HEK293 (cell line): ENCODE measurements at regions not wholly inside any gene's neighbourhood (a gene's known extent, or its start where the extent isn't known, plus 50 kb on each side); places are given as distances from the start of the nearest gene placed in this dataset.
A peak's percentile ranks its signal among the peaks of the same experiment; 100 is the strongest.

Experiments used
- CTCF ChIA-PET: fragments of 350-600 bp; formaldehyde crosslinking; extraction: SDS; loops from one replicate; lab custom pipeline; 2021; ENCODE audit warnings: antibody characterized with exemption; lab: Yijun Ruan, JAX
- POLR2A ChIA-PET: fragments of 300-600 bp; formaldehyde crosslinking; extraction: SDS; loops from one replicate; lab custom pipeline; 2020; ENCODE audit warnings: antibody characterized with exemption, inconsistent platforms; lab: Yijun Ruan, JAX
- H3K27ac ChIP-seq: fragments of 200-500 bp; sonication (Bioruptor generic); 2 replicates; pipeline ENCODE4 v1.5.1; 2014; ENCODE audit warnings: low read depth, low read length, control low read depth, inconsistent platforms; ENCODE audit errors: extremely low read depth
- H3K36me3 ChIP-seq, 2 experiments: fragments of 200-500 bp in 1 of 2; sonication (Bioruptor generic) in 1 of 2; 1 replicate in 1 of 2; 2 replicates in 1 of 2; pipeline ENCODE4 v1.5.1; 2014 to 2017; ENCODE audit warnings: inconsistent platforms in 2 of 2, low read length in 2 of 2; ENCODE audit not compliant: control insufficient read depth in 2 of 2, insufficient read depth in 1 of 2
- H3K4me1 ChIP-seq: fragments of 200-500 bp; sonication (Bioruptor generic); 2 replicates; pipeline ENCODE4 v1.5.1; 2014; ENCODE audit warnings: mild to moderate bottlenecking, low read length, inconsistent platforms; ENCODE audit not compliant: control insufficient read depth, insufficient read depth
- H3K4me3 ChIP-seq: 2 replicates; pipeline ENCODE4 v1.5.1; 2011; ENCODE audit warnings: low read depth, mild to moderate bottlenecking, control low read depth, low read length, moderate library complexity
- H3K9me3 ChIP-seq: fragments of 200-500 bp; sonication (Bioruptor generic); 2 replicates; pipeline ENCODE4 v1.5.1; 2014; ENCODE audit warnings: low read depth, low read length, inconsistent platforms; ENCODE audit not compliant: control insufficient read depth, insufficient read depth
- BCL11B ChIP-seq: fragments of 450-650 bp; formaldehyde crosslinking; IDR thresholded peaks from 2 replicates; pipeline ENCODE4 v1.5.1; 2016; ENCODE audit warnings: low read depth, missing biosample characterization, missing genetic modification characterization
- GLIS1 ChIP-seq: fragments of 450-650 bp; formaldehyde crosslinking; IDR thresholded peaks from 2 replicates; pipeline ENCODE4 v1.5.1; 2016; ENCODE audit warnings: missing biosample characterization, missing genetic modification characterization
- KLF1 ChIP-seq: fragments of 450-650 bp; formaldehyde crosslinking; IDR thresholded peaks from 2 replicates; pipeline ENCODE4 v1.5.1; 2016; ENCODE audit warnings: missing biosample characterization, missing genetic modification characterization
- SCRT2 ChIP-seq: fragments of 450-650 bp; formaldehyde crosslinking; IDR thresholded peaks from 2 replicates; pipeline ENCODE4 v1.5.1; 2016; ENCODE audit warnings: missing biosample characterization, missing genetic modification characterization
- SP2 ChIP-seq: fragments of 450-650 bp; formaldehyde crosslinking; IDR thresholded peaks from 2 replicates; pipeline ENCODE4 v1.5.1; 2016; ENCODE audit warnings: missing biosample characterization, missing genetic modification characterization
- YY1 ChIP-seq: fragments of 450-650 bp; formaldehyde crosslinking; IDR thresholded peaks from 2 replicates; pipeline ENCODE4 v1.5.1; 2018; ENCODE audit warnings: missing biosample characterization, missing genetic modification characterization
- ZNF155 ChIP-seq: fragments of 450-650 bp; formaldehyde crosslinking; IDR thresholded peaks from 2 replicates; pipeline ENCODE4 v1.5.1; 2016; ENCODE audit warnings: missing biosample characterization, missing genetic modification characterization
- ZNF274 ChIP-seq, 2 experiments: fragments of 200-500 bp in 1 of 2; fragments of 450-650 bp in 1 of 2; sonication (Bioruptor generic) in 1 of 2; formaldehyde crosslinking in 1 of 2; IDR thresholded peaks; 2 replicates each; pipeline versions ENCODE4 v1.5.1 to v1.6.1; 2014 to 2016; ENCODE audit warnings: borderline replicate concordance in 1 of 2, inconsistent platforms in 1 of 2, low read length in 1 of 2, missing biosample characterization in 1 of 2, missing genetic modification characterization in 1 of 2
- ZNF341 ChIP-seq: fragments of 450-650 bp; formaldehyde crosslinking; IDR thresholded peaks from 2 replicates; pipeline ENCODE4; 2016; ENCODE audit warnings: low read depth, missing biosample characterization, missing genetic modification characterization
- ZNF350 ChIP-seq: fragments of 450-650 bp; formaldehyde crosslinking; IDR thresholded peaks from 2 replicates; pipeline ENCODE4 v1.5.0; 2017; ENCODE audit warnings: missing biosample characterization, mild to moderate bottlenecking, missing genetic modification characterization
- ZNF561 ChIP-seq: fragments of 450-650 bp; IDR thresholded peaks from 2 replicates; pipeline ENCODE4 v1.5.1; 2018; ENCODE audit warnings: missing biosample characterization, missing genetic modification characterization, borderline replicate concordance
- ZNF571 ChIP-seq: fragments of 450-650 bp; formaldehyde crosslinking; IDR thresholded peaks from 2 replicates; pipeline ENCODE4 v1.5.0; 2017; ENCODE audit warnings: missing biosample characterization, missing genetic modification characterization
- ZNF654 ChIP-seq: fragments of 450-650 bp; formaldehyde crosslinking; IDR thresholded peaks from 2 replicates; pipeline ENCODE4 v1.5.1; 2016; ENCODE audit warnings: low read depth, missing biosample characterization, missing genetic modification characterization
- ZNF664 ChIP-seq: fragments of 450-650 bp; formaldehyde crosslinking; IDR thresholded peaks from 2 replicates; pipeline ENCODE4 v1.5.1; 2016; ENCODE audit warnings: missing biosample characterization, missing genetic modification characterization
- ZNF785 ChIP-seq: fragments of 450-650 bp; formaldehyde crosslinking; IDR thresholded peaks from 2 replicates; pipeline ENCODE4 v1.5.1; 2016; ENCODE audit warnings: missing biosample characterization, missing genetic modification characterization
- ZNF792 ChIP-seq: fragments of 450-650 bp; formaldehyde crosslinking; IDR thresholded peaks from 2 replicates; pipeline ENCODE4 v1.5.1; 2016; ENCODE audit warnings: missing biosample characterization, missing genetic modification characterization
- ZNF843 ChIP-seq: fragments of 450-650 bp; formaldehyde crosslinking; IDR thresholded peaks from 2 replicates; pipeline ENCODE4 v1.5.1; 2016; ENCODE audit warnings: missing biosample characterization, missing genetic modification characterization
- TF ChIP-seq, protein P1 (sequence below): fragments of 450-650 bp; formaldehyde crosslinking; IDR thresholded peaks from 2 replicates; pipeline ENCODE4 v1.5.1; 2016; ENCODE audit warnings: missing biosample characterization, missing genetic modification characterization
- TF ChIP-seq, protein P2 (sequence below): sonication (generic); formaldehyde crosslinking; IDR thresholded peaks from 2 replicates; pipeline ENCODE4 v1.8.1; 2022; ENCODE audit warnings: mild to moderate bottlenecking, moderate library complexity, missing genetic modification reagents
- TF ChIP-seq, protein P3 (sequence below): fragments of 450-650 bp; formaldehyde crosslinking; IDR thresholded peaks from 2 replicates; pipeline ENCODE4 v1.5.1; 2016; ENCODE audit warnings: missing biosample characterization, missing genetic modification characterization
- TF ChIP-seq, protein P4 (sequence below): fragments of 450-650 bp; formaldehyde crosslinking; IDR thresholded peaks from 2 replicates; pipeline ENCODE4 v1.5.1; 2016; ENCODE audit warnings: missing biosample characterization, missing genetic modification characterization
- TF ChIP-seq, protein P5 (sequence below): fragments of 450-650 bp; formaldehyde crosslinking; IDR thresholded peaks from 2 replicates; pipeline ENCODE4 v1.5.1; 2017; ENCODE audit warnings: missing biosample characterization, missing genetic modification characterization

DNA sequence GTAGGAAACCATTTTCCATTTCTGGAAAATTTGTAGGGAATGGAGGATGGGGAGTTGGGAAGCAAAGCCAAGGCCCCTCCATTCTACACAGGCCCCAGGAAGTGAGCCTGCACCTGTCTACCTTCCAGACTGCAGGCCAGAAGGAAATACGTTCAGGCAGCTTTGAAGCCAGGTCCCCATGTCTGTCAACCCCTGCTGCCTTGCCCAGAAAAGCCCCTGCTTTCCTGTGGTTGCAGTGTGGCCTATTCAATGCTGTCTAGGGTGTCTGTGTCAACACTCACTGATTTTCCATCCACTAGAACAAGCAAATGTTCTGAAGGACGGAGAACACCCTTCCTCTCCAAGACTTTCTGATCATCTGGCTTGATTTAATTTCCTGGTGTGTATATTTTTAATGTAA, 281.9 kb downstream of the TLE3 start (continued):
- TF ChIP-seq ZNF274 (IDR thresholded peaks at IDR 0.05; ENCODE audit: low read length) (no peak), ZNF274 (tag by site-specific recombination; IDR thresholded peaks at IDR 0.05; ENCODE audit: borderline replicate concordance) (no peak), KLF1 (tag by site-specific recombination) (no peak), ZNF341 (tag by site-specific recombination) (no peak), SP2 (no peak), ZNF350 (tag by site-specific recombination) (no peak)
- TF ChIP-seq, protein P1, sequence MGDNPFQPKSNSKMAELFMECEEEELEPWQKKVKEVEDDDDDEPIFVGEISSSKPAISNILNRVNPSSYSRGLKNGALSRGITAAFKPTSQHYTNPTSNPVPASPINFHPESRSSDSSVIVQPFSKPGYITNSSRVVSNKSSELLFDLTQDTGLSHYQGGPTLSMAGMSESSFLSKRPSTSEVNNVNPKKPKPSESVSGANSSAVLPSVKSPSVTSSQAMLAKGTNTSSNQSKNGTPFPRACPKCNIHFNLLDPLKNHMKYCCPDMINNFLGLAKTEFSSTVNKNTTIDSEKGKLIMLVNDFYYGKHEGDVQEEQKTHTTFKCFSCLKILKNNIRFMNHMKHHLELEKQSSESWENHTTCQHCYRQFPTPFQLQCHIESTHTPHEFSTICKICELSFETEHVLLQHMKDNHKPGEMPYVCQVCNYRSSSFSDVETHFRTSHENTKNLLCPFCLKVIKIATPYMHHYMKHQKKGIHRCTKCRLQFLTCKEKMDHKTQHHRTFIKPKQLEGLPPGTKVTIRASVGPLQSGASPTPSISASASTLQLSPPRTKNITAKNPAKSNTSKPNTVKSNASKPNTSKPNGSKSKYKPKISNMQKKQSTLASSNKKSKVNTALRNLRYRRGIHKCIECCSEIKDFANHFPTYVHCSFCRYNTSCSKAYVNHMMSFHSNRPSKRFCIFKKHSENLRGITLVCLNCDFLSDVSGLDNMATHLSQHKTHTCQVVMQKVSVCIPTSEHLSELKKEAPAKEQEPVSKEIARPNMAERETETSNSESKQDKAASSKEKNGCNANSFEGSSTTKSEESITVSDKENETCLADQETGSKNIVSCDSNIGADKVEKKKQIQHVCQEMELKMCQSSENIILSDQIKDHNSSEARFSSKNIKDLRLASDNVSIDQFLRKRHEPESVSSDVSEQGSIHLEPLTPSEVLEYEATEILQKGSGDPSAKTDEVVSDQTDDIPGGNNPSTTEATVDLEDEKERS (tag by site-specific recombination), result no peak
- TF ChIP-seq, protein P2, sequence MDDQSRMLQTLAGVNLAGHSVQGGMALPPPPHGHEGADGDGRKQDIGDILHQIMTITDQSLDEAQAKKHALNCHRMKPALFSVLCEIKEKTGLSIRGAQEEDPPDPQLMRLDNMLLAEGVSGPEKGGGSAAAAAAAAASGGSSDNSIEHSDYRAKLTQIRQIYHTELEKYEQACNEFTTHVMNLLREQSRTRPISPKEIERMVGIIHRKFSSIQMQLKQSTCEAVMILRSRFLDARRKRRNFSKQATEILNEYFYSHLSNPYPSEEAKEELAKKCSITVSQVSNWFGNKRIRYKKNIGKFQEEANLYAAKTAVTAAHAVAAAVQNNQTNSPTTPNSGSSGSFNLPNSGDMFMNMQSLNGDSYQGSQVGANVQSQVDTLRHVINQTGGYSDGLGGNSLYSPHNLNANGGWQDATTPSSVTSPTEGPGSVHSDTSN (CRISPR knock-in tag), result no peak
- TF ChIP-seq, all 188 proteins: peak for 0

DNA sequence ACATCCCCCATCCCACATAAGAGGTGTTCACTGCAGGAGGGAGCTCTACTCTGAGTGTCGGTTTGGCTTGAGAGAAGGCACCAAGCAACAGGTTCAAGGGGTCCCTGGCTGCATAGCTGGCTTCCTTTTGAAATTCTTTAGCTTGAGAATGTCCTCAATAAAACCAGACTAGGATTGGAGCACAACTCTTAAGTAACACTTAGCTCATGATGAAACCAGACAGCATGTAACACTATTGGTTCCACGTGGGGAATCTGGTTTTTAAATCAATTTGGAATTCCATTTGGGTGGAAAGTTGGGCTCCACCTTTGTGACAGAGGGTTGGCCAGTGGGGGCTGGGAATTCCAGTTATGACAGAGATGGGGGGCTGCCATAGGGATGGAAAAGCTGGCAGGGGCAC, 281.2 kb downstream of the TLE3 start:
- no peak for TF ChIP-seq ZNF561 (tag by site-specific recombination)
- no peak for TF ChIP-seq ZNF654 (tag by site-specific recombination)
- no peak for TF ChIP-seq GLIS1 (tag by site-specific recombination)
- no peak for TF ChIP-seq YY1
- TF ChIP-seq ZNF843 (tag by site-specific recombination), result no peak
- TF ChIP-seq SCRT2 (tag by site-specific recombination), result peak; percentile 62; the same call in 1 of the 2 replicates
- Histone ChIP-seq H3K36me3 (no peaks in the 10 kb centered on the region), H3K4me3 (no peak overlapping the region), H3K4me1 (no peaks in the 10 kb centered on the region), H3K9me3 (no peaks in the 10 kb centered on the region), H3K27ac (no peak overlapping the region)
- POLR2A ChIA-PET, result no interaction called here
- CTCF ChIA-PET, result interaction anchor here (0.6 to 0.7 kb wide), 2 partner anchors 314 to 345 kb away, joined by 3 to 4 read pairs; no protein-coding TSS in a partner anchor

DNA sequence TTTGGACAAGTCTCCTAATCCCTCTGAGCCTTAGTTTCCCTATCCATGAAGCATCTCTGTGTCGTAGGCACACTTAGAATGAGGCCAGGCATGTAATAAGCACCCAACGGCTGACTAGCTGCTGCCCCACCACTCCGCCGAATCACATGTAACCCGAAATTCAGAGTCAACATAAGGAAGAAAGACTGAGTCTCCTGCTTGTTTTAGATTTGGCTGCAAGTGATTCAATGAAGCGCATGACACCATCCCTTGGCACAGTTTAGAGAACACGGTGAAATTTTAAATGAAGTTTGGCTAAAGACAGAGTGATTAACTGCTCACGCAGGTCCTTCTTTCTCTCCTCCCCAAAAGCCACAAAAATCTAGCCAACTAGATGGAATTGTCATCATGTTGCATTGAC, 279.2 kb downstream of the TLE3 start:
- CTCF ChIA-PET, result interaction anchor here (0.7 kb wide), 1 partner anchor 87 kb away, joined by 3 read pairs; no protein-coding TSS in a partner anchor

More for the DNA sequence above, 279.2 kb downstream of the TLE3 start:
- Histone ChIP-seq H3K27ac (no peak overlapping the region), H3K4me3 (no peak overlapping the region), H3K4me1 (peaks cover 2% of the 10 kb centered on the region; the same call in 1 of the 2 replicates), H3K36me3 (no peaks in the 10 kb centered on the region), H3K9me3 (no peaks in the 10 kb centered on the region)
- no peak for TF ChIP-seq ZNF785 (tag by site-specific recombination)
- no peak for TF ChIP-seq ZNF792 (tag by site-specific recombination)
- TF ChIP-seq GLIS1 (tag by site-specific recombination), result no peak
- TF ChIP-seq ZNF664 (tag by site-specific recombination), result no peak
- no peak for TF ChIP-seq ZNF155 (tag by site-specific recombination)
- TF ChIP-seq, protein P3, sequence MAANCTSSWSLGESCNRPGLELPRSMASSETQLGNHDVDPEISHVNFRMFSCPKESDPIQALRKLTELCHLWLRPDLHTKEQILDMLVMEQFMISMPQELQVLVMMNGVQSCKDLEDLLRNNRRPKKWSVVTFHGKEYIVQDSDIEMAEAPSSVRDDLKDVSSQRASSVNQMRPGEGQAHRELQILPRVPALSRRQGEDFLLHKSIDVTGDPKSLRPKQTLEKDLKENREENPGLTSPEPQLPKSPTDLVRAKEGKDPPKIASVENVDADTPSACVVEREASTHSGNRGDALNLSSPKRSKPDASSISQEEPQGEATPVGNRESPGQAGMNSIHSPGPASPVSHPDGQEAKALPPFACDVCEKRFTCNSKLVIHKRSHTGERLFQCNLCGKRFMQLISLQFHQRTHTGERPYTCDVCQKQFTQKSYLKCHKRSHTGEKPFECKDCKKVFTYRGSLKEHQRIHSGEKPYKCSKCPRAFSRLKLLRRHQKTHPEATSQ (tag by site-specific recombination), result no peak
- TF ChIP-seq, protein P4, sequence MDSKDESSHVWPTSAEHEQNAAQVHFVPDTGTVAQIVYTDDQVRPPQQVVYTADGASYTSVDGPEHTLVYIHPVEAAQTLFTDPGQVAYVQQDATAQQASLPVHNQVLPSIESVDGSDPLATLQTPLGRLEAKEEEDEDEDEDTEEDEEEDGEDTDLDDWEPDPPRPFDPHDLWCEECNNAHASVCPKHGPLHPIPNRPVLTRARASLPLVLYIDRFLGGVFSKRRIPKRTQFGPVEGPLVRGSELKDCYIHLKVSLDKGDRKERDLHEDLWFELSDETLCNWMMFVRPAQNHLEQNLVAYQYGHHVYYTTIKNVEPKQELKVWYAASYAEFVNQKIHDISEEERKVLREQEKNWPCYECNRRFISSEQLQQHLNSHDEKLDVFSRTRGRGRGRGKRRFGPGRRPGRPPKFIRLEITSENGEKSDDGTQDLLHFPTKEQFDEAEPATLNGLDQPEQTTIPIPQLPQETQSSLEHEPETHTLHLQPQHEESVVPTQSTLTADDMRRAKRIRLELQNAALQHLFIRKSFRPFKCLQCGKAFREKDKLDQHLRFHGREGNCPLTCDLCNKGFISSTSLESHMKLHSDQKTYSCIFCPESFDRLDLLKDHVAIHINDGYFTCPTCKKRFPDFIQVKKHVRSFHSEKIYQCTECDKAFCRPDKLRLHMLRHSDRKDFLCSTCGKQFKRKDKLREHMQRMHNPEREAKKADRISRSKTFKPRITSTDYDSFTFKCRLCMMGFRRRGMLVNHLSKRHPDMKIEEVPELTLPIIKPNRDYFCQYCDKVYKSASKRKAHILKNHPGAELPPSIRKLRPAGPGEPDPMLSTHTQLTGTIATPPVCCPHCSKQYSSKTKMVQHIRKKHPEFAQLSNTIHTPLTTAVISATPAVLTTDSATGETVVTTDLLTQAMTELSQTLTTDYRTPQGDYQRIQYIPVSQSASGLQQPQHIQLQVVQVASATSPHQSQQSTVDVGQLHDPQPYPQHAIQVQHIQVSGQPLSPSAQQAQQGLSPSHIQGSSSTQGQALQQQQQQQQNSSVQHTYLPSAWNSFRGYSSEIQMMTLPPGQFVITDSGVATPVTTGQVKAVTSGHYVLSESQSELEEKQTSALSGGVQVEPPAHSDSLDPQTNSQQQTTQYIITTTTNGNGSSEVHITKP (tag by site-specific recombination), result no peak
- TF ChIP-seq, protein P5, sequence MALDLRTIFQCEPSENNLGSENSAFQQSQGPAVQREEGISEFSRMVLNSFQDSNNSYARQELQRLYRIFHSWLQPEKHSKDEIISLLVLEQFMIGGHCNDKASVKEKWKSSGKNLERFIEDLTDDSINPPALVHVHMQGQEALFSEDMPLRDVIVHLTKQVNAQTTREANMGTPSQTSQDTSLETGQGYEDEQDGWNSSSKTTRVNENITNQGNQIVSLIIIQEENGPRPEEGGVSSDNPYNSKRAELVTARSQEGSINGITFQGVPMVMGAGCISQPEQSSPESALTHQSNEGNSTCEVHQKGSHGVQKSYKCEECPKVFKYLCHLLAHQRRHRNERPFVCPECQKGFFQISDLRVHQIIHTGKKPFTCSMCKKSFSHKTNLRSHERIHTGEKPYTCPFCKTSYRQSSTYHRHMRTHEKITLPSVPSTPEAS (tag by site-specific recombination), result no peak
- no peak for TF ChIP-seq BCL11B (tag by site-specific recombination)
- TF ChIP-seq ZNF571 (tag by site-specific recombination), result no peak
- POLR2A ChIA-PET, result no interaction called here
